Fibroblast of villous mesenchyme (primary cell): ENCODE measurements at regions not wholly inside any gene's neighbourhood (a gene's known extent, or its start where the extent isn't known, plus 50 kb on each side); places are given as distances from the start of the nearest gene placed in this dataset.

Source experiments
- DNase-seq: peaks from one replicate; pipeline ENCODE4 v3.0.0-alpha.2; 2010; ENCODE audit warnings: low read depth
- H3K4me3 ChIP-seq: 2 replicates; pipeline ENCODE4 v1.5.1; 2011; ENCODE audit warnings: low read depth, mild to moderate bottlenecking, low read length
- CTCF ChIP-seq: IDR thresholded peaks from 2 replicates; pipeline ENCODE4 v1.5.1; 2012; ENCODE audit warnings: low read depth, mild to moderate bottlenecking, low read length; ENCODE audit not compliant: insufficient read depth

DNA sequence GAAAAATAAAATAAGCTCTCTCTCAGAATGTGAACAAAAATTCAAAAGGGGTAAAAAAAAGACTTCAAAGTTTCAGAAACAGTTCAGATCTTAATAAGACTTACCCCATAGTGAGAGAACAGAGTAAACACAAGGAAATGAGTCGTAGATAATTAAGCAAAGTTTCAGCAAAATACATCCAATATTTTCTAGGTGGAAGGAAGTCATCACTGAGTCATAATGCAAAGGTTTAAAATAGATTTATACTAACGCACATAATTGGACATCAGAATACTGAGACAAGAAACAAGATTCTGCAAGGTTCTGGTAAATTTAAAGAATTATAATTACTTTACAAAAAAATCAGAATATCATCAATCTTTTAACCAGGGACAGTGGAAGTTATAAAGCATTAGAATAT is 1370.7 kb upstream of the ATXN8OS start:
- no peak for TF ChIP-seq CTCF
- DNase-seq, result no peak
- no peak overlapping the region for H3K4me3 ChIP-seq

DNA sequence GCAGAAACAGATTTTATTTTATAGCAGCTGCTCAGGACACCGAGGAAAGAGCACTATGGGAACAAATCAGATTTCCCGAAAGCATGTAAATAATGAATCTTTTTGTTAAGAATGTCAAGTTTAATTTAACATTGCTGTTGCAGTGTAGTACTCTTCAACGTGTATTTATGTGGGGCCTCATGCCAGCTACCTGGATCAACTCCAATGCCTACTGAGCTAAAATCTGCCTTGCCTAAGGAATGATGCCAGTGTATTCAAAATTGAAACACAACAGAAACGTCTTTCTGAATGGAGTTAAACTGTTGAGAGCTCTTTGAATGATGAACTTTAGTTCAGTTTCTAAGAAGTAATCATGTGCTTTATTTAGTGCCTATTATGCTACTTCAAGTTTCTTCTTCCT is 1379.8 kb upstream of the ATXN8OS start:
- DNase-seq, result no peak
- TF ChIP-seq CTCF, result no peak
- H3K4me3 ChIP-seq, result no peak overlapping the region

- no peak for DNase-seq
- TF ChIP-seq CTCF, result no peak
- no peak overlapping the region for H3K4me3 ChIP-seq
These were observed 1380.5 kb upstream of the ATXN8OS start for GRCh38 chr13:68727165-68727564.

DNA sequence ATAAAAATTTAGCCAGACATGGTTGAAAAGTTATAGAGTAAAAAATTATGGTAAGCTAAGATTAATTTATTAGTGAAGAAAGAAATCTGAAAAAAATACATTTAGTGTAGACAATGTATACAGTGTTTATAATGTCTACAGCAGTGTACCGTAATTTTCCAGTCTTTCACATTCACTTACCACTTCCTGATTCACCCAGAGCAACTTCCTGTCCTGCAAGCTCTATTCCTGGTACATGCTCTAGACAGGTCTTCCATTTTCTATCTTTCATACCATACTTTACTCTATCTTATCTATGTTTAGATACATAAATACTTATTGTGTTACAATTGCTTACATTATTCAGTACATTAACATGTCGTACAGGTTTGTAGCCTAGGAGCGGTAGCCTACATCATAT is 1387.8 kb upstream of the ATXN8OS start:
- H3K4me3 ChIP-seq, result no peak overlapping the region
- no peak for DNase-seq
- TF ChIP-seq CTCF, result no peak

- no peak for DNase-seq
- no peak for TF ChIP-seq CTCF
- no peak overlapping the region for H3K4me3 ChIP-seq
These were observed 1392.0 kb upstream of the ATXN8OS start for GRCh38 chr13:68715651-68716050.

DNA sequence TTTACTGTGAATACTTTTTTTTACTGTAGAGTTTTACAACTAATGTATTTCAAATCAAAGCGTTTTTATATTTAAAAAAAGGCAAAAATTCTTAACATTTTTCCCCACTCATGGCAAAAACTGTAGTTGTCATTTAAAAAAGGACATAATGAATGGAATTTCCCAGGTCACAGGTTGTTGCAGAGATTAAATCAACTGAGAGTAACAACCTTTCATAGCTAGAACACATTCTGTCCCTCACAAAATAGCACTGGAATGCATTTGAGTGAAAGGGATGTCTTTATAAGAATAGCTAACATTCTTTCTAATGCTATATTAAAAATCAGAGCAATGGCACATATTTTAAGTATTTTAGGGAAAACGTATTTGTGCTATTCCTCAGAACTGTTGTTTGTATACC is 1393.3 kb upstream of the ATXN8OS start:
- no peak overlapping the region for H3K4me3 ChIP-seq
- DNase-seq, result no peak
- TF ChIP-seq CTCF, result no peak

- DNase-seq, result no peak
- no peak overlapping the region for H3K4me3 ChIP-seq
- TF ChIP-seq CTCF, result no peak
These were observed 1394.2 kb upstream of the ATXN8OS start for GRCh38 chr13:68713394-68713793.
